ENCODE measurements at regions not wholly inside any gene's neighbourhood (a gene's known extent, or its start where the extent isn't known, plus 50 kb on each side); places are given as distances from the start of the nearest gene placed in this dataset.

- H3K4me3 ChIP-seq (replicated peaks; ENCODE audit: insufficient read depth, low read length) = no peak overlapping the region
- no peak overlapping the region for H3K27ac ChIP-seq (replicated peaks)
- TF ChIP-seq REST (IDR thresholded peaks at IDR 0.05; ENCODE audit: insufficient replicate concordance, low read depth) (no peak), GABPA (IDR thresholded peaks at IDR 0.05; ENCODE audit: low read depth) (no peak), CTCF (IDR thresholded peaks at IDR 0.05; ENCODE audit: insufficient read depth, low read length) (no peak), SPI1 (IDR thresholded peaks at IDR 0.05; ENCODE audit: borderline replicate concordance, low read depth) (no peak), POLR2AphosphoS5 (IDR thresholded peaks at IDR 0.05; ENCODE audit: low read depth) (no peak)
- no peaks in the 10 kb centered on the region for H3K27me3 ChIP-seq (ENCODE audit: insufficient read depth, poor library complexity, severe bottlenecking)
- no peak for DNase-seq (ENCODE audit: low read depth in 1 of 2, low spot score in 1 of 2)
These were observed 322.9 kb downstream of the DAD1 start for GRCh38 chr14:22266142-22266442.

- no peak for DNase-seq (ENCODE audit: low read depth in 1 of 2, low spot score in 1 of 2)
- TF ChIP-seq SPI1 (IDR thresholded peaks at IDR 0.05; ENCODE audit: borderline replicate concordance, low read depth) (no peak), GABPA (IDR thresholded peaks at IDR 0.05; ENCODE audit: low read depth) (no peak), REST (IDR thresholded peaks at IDR 0.05; ENCODE audit: insufficient replicate concordance, low read depth) (no peak), POLR2AphosphoS5 (IDR thresholded peaks at IDR 0.05; ENCODE audit: low read depth) (no peak), CTCF (IDR thresholded peaks at IDR 0.05; ENCODE audit: insufficient read depth, low read length) (no peak)
- H3K27me3 ChIP-seq (ENCODE audit: insufficient read depth, poor library complexity, severe bottlenecking) = no peaks in the 10 kb centered on the region
- no peak overlapping the region for H3K4me3 ChIP-seq (replicated peaks; ENCODE audit: insufficient read depth, low read length)
- no peak overlapping the region for H3K27ac ChIP-seq (replicated peaks)
These were observed 323.5 kb downstream of the DAD1 start for GRCh38 chr14:22265319-22266141.

- DNase-seq (ENCODE audit: low read depth in 1 of 2, low spot score in 1 of 2) = no peak
- TF ChIP-seq SPI1 (IDR thresholded peaks at IDR 0.05; ENCODE audit: borderline replicate concordance, low read depth) = no peak
- Histone ChIP-seq H3K4me3 (replicated peaks; ENCODE audit: insufficient read depth, low read length) (no peak overlapping the region), H3K27ac (replicated peaks) (no peak overlapping the region), H3K27me3 (ENCODE audit: insufficient read depth, poor library complexity, severe bottlenecking) (no peaks in the 10 kb centered on the region)
These were observed 324.3 kb downstream of the DAD1 start for GRCh38 chr14:22264759-22265158.

GRCh38 chr14:22263961-22264360 lies 325.1 kb downstream of the DAD1 start:
- no peak for DNase-seq (ENCODE audit: low read depth in 1 of 2, low spot score in 1 of 2)
- H3K4me3 ChIP-seq (replicated peaks; ENCODE audit: insufficient read depth, low read length) = no peak overlapping the region
- H3K27me3 ChIP-seq (ENCODE audit: insufficient read depth, poor library complexity, severe bottlenecking) = no peaks in the 10 kb centered on the region
- no peak for TF ChIP-seq GABPA (IDR thresholded peaks at IDR 0.05; ENCODE audit: low read depth)
- TF ChIP-seq SPI1 (IDR thresholded peaks at IDR 0.05; ENCODE audit: borderline replicate concordance, low read depth) = no peak
- TF ChIP-seq CTCF (IDR thresholded peaks at IDR 0.05; ENCODE audit: insufficient read depth, low read length) = no peak
- TF ChIP-seq REST (IDR thresholded peaks at IDR 0.05; ENCODE audit: insufficient replicate concordance, low read depth) = no peak
- TF ChIP-seq POLR2AphosphoS5 (IDR thresholded peaks at IDR 0.05; ENCODE audit: low read depth) = no peak
- no peak overlapping the region for H3K27ac ChIP-seq (replicated peaks)
